Glutamatergic neuron (in vitro differentiated cells): ENCODE measurements at regions not wholly inside any gene's neighbourhood (a gene's known extent, or its start where the extent isn't known, plus 50 kb on each side); places are given as distances from the start of the nearest gene placed in this dataset.

Source experiments
- DNase-seq: peaks from one replicate; pipeline ENCODE4 v3.0.0; 2022
- H3K27ac Mint-ChIP-seq: one replicate; pipeline ENCODE4 v1.8.0; 2020; ENCODE audit warnings: mild to moderate bottlenecking, mixed read lengths, inconsistent platforms; ENCODE audit not compliant: unreplicated experiment
- H3K27me3 Mint-ChIP-seq: one replicate; pipeline ENCODE4 v1.8.0; 2020; ENCODE audit warnings: mild to moderate bottlenecking, moderate library complexity, mixed read lengths, inconsistent platforms; ENCODE audit not compliant: unreplicated experiment
- H3K36me3 Mint-ChIP-seq: one replicate; pipeline ENCODE4 v1.8.0; 2020; ENCODE audit warnings: mild to moderate bottlenecking, mixed read lengths, inconsistent platforms; ENCODE audit not compliant: unreplicated experiment
- H3K4me1 Mint-ChIP-seq: one replicate; pipeline ENCODE4 v1.8.0; 2020; ENCODE audit warnings: mild to moderate bottlenecking, low read depth, mixed read lengths, inconsistent platforms; ENCODE audit not compliant: unreplicated experiment
- H3K4me3 Mint-ChIP-seq: one replicate; pipeline ENCODE4 v1.8.0; 2020; ENCODE audit warnings: mild to moderate bottlenecking, mixed read lengths, inconsistent platforms; ENCODE audit not compliant: unreplicated experiment
- H3K9me3 Mint-ChIP-seq: one replicate; pipeline ENCODE4 v1.8.0; 2020; ENCODE audit warnings: mild to moderate bottlenecking, moderate library complexity, mixed read lengths, inconsistent platforms; ENCODE audit not compliant: unreplicated experiment
- TF ChIP-seq, protein P1 (sequence below): fragments of 200-600 bp; sonication (generic); IDR thresholded peaks from one replicate; pipeline ENCODE4 v1.5.0; 2021; ENCODE audit not compliant: partially characterized antibody, unreplicated experiment

DNA sequence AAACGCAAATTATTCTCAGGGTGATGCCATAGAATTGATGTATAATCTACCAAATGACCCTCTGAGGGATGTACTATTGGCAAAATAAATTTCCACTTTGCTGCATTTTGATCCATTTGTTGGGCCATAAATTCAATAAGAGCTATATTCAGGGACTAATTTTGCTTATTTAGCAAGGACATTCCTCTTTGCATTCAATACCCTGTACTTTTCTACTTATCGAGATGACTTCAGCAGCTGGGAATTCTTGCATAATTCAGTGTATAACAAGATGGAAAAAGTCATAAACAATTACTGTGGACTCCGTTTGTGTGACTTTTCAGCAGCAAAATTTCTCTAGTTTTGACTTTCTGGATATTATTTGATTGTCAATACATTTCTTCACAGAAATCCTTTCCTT is 744.7 kb upstream of the CCDC179 start:
- Mint-ChIP-seq H3K27me3 (no peaks in the 10 kb centered on the region), H3K4me1 (no peaks in the 10 kb centered on the region), H3K9me3 (no peaks in the 10 kb centered on the region), H3K36me3 (no peaks in the 10 kb centered on the region), H3K4me3 (no peak overlapping the region), H3K27ac (no peak overlapping the region)
- TF ChIP-seq, protein P1, sequence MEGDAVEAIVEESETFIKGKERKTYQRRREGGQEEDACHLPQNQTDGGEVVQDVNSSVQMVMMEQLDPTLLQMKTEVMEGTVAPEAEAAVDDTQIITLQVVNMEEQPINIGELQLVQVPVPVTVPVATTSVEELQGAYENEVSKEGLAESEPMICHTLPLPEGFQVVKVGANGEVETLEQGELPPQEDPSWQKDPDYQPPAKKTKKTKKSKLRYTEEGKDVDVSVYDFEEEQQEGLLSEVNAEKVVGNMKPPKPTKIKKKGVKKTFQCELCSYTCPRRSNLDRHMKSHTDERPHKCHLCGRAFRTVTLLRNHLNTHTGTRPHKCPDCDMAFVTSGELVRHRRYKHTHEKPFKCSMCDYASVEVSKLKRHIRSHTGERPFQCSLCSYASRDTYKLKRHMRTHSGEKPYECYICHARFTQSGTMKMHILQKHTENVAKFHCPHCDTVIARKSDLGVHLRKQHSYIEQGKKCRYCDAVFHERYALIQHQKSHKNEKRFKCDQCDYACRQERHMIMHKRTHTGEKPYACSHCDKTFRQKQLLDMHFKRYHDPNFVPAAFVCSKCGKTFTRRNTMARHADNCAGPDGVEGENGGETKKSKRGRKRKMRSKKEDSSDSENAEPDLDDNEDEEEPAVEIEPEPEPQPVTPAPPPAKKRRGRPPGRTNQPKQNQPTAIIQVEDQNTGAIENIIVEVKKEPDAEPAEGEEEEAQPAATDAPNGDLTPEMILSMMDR = no peak
- no peak for DNase-seq

DNA sequence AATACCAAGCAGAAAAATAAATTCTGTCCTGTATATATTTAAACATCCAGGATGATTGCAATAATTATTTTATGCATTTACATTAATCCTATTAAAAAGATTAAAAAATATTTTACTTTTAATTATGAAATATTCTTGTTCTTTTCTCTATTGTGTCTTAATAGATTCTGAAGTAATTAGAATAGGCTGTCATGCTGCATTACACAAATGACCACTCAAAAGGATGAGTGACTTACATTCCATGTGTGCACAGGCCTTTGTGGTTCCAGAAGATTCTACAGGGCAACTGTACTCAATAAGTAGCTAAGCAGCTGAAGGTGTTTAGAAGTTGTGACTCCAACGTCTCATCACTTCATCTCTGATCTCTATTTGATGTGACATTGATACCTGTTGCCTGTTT is 745.9 kb upstream of the CCDC179 start:
- H3K27me3 Mint-ChIP-seq = no peaks in the 10 kb centered on the region
- no peak overlapping the region for H3K27ac Mint-ChIP-seq
- no peaks in the 10 kb centered on the region for H3K9me3 Mint-ChIP-seq
- no peaks in the 10 kb centered on the region for H3K4me1 Mint-ChIP-seq
- H3K36me3 Mint-ChIP-seq = no peaks in the 10 kb centered on the region
- DNase-seq = no peak
- no peak overlapping the region for H3K4me3 Mint-ChIP-seq
- TF ChIP-seq, protein P1 = no peak

DNA sequence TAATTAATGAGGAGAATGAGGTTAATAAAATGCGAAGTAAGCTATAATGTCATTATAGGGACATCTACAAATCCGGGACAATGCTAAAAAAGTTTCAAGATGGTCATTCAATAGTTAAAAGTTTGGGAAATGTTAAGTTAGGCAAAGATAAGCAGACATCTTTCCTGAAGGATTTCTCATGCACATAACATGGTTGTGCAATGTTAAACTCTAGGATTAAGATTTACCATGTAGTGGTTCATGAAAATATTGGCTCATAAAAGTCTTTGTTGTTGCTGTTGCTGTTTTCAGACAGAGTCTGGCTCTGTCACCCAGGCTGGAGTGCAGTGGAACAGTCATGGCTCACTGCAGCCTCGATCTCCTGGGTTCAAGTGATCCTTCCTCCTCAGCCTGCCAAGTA is 751.5 kb upstream of the CCDC179 start:
- TF ChIP-seq, protein P1 = no peak
- H3K27me3 Mint-ChIP-seq = no peaks in the 10 kb centered on the region
- no peaks in the 10 kb centered on the region for H3K4me1 Mint-ChIP-seq
- no peak overlapping the region for H3K4me3 Mint-ChIP-seq
- no peak overlapping the region for H3K27ac Mint-ChIP-seq
- H3K36me3 Mint-ChIP-seq = no peaks in the 10 kb centered on the region
- no peaks in the 10 kb centered on the region for H3K9me3 Mint-ChIP-seq
- no peak for DNase-seq

DNA sequence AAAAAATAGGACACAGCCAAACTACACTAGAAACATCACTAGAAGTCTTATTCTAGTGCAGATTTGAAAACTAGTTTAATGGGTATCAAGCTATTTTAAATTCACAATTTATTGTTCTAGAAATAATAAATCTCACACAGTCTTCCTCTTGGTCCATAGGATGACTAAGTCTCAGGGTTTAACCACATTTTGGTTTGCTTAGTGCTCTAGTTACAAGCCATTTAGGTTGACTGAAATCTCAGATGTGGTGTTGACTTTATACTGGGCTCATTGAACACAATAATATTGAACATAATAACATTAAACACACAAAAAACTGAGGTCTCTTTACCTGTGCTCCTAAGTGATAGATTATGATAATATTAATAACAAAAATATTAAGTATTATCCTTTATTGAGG is 760.3 kb upstream of the CCDC179 start:
- TF ChIP-seq, protein P1 = no peak
- H3K36me3 Mint-ChIP-seq = no peaks in the 10 kb centered on the region
- no peaks in the 10 kb centered on the region for H3K4me1 Mint-ChIP-seq
- no peaks in the 10 kb centered on the region for H3K27me3 Mint-ChIP-seq
- H3K27ac Mint-ChIP-seq = no peak overlapping the region
- no peak overlapping the region for H3K4me3 Mint-ChIP-seq
- DNase-seq = no peak
- H3K9me3 Mint-ChIP-seq = no peaks in the 10 kb centered on the region

DNA sequence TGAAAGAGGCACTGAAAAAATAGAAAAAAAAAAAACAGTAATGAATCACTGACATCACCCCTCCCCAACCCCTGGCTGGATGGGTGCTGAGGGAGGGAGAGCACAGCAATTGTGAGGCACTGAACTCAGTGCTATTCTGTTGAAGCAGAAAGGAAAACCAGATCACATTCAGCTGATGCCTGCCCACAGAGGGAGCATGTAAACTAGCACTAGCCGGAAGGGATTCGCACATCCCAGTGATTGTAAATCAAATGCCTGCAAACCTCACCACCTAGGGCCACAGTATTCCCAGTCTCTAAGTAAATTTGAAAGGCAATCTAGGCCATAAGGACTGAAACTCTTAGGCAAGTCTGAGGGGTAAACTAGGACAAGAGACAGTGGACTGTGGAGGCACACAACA is 772.0 kb upstream of the CCDC179 start:
- H3K27me3 Mint-ChIP-seq = no peaks in the 10 kb centered on the region
- H3K27ac Mint-ChIP-seq = no peak overlapping the region
- no peak for DNase-seq
- no peaks in the 10 kb centered on the region for H3K4me1 Mint-ChIP-seq
- no peak overlapping the region for H3K4me3 Mint-ChIP-seq
- TF ChIP-seq, protein P1 = no peak
- H3K36me3 Mint-ChIP-seq = no peaks in the 10 kb centered on the region
- no peaks in the 10 kb centered on the region for H3K9me3 Mint-ChIP-seq
